ENCODE measurements at regions not wholly inside any gene's neighbourhood (a gene's known extent, or its start where the extent isn't known, plus 50 kb on each side); places are given as distances from the start of the nearest gene placed in this dataset.

DNA sequence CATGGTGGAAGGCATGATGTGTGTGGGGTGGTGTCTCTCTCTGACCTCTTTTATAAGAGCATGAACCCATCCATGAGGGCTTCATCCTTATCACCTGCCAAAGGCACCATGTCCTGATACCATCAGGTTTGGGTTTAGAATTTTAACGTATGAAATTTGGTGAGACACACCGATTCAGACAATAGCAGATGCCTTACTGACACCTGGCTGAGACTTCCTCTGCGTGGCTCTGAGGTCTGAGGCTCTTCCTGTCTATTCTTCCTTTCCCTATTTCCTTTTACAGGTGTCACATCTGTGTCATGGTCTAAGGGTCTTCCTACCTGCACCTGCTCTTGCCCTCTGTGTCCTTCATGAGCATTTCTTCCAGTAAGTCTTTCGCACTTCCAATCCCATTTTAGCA, 320.7 kb upstream of the CLNK start:
- no peak for DNase-seq
- Histone ChIP-seq H3K27me3 (ENCODE audit: control insufficient read depth, insufficient read depth, low read length) (no peaks in the 10 kb centered on the region; the same call in 1 of the 2 replicates), H3K36me3 (replicated peaks; ENCODE audit: control insufficient read depth, insufficient read depth, low read length) (no peaks in the 10 kb centered on the region), H3K4me3 (ENCODE audit: insufficient read depth, low read depth, low read length) (no peak overlapping the region)

DNA sequence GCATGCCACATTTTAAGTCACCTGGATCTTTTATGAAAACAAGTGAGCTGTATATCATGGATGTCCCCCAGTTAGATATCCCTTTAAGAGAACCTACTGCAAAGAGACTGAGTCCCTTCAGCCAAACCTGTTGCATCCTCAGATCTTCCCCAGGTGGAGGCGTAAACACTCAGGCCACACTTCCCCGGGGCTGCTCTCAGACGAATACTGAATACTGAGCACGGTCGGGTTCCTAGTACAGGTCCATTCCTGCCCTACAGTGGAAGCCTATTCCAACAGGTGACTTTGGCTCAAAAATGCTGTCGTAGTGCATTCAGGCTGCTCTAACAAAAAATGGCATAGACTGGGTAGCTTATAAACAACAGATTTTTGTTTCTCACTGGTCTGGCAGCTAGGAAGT, 320.2 kb upstream of the CLNK start:
- H3K36me3 ChIP-seq (replicated peaks; ENCODE audit: control insufficient read depth, insufficient read depth, low read length) = no peaks in the 10 kb centered on the region
- no peaks in the 10 kb centered on the region for H3K27me3 ChIP-seq (ENCODE audit: control insufficient read depth, insufficient read depth, low read length)
- no peak overlapping the region for H3K4me3 ChIP-seq (ENCODE audit: insufficient read depth, low read depth, low read length)
- DNase-seq = peak; percentile 20

DNA sequence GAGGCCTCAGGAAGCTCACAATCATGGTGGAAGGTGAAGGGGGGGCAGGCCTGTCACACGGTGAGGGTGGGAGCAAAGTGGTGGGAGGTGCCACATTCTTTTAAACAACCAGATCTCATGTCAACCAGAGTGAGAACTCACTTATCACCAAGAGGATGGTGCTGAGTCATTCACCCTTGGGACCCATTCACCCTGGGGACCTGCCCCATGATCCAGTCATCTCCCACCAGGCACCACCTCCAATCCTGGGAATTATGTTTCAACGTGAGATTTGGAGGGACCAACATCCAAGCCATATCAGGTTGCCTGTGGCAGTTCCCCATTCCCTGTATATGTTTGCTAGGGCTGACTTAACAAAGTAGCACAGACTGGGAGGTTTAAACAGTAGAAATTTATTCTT, 318.4 kb upstream of the CLNK start:
- H3K27me3 ChIP-seq (ENCODE audit: control insufficient read depth, insufficient read depth, low read length) = no peaks in the 10 kb centered on the region
- H3K36me3 ChIP-seq (replicated peaks; ENCODE audit: control insufficient read depth, insufficient read depth, low read length) = no peaks in the 10 kb centered on the region
- DNase-seq = no peak
- no peak overlapping the region for H3K4me3 ChIP-seq (ENCODE audit: insufficient read depth, low read depth, low read length)

DNA sequence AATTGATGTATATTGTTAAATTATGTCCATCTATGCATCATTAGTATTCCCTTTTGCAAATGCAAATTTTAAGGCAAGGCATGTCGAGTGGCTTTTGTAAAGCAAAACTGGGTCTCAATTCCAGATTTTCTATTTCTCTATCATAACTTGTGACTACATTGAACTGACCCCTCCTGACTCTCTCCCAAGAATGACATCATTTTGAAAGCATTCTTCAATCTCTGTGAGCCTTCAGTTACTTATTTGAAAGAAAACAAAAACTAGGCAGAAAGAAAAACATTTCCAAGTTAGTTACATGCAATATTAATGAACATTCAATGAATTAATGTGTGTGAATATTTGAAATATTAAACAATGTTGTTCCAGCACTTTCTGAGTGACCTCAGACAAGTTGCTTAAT, 314.3 kb upstream of the CLNK start:
- DNase-seq = no peak

DNA sequence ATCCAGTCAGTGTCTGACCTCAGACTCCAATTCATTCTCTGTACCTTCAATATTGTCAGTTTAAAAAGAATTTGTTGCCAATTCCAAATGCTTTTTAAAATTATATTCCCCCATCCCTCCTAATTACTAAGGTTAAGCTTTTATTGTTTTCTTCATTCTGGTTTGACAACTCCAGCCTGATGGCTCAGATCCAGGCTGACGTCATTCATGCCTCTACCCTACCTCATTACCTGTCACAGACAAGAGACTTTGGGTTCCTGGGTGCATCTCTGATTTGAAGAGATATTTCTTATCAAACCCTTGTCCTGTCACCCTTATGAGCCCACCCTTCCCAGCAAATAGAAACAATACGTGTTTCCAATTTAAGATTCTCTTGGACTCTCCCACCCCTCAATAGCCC, 300.2 kb upstream of the CLNK start:
- no peaks in the 10 kb centered on the region for H3K27me3 ChIP-seq (ENCODE audit: control insufficient read depth, insufficient read depth, low read length)
- H3K4me3 ChIP-seq (ENCODE audit: insufficient read depth, low read depth, low read length) = no peak overlapping the region
- DNase-seq = no peak
- no peaks in the 10 kb centered on the region for H3K36me3 ChIP-seq (replicated peaks; ENCODE audit: control insufficient read depth, insufficient read depth, low read length)

More for the DNA sequence above, 314.3 kb upstream of the CLNK start:
- Histone ChIP-seq H3K27me3 (ENCODE audit: control insufficient read depth, insufficient read depth, low read length) (no peaks in the 10 kb centered on the region), H3K36me3 (replicated peaks; ENCODE audit: control insufficient read depth, insufficient read depth, low read length) (no peaks in the 10 kb centered on the region), H3K4me3 (ENCODE audit: insufficient read depth, low read depth, low read length) (no peak overlapping the region)

DNA sequence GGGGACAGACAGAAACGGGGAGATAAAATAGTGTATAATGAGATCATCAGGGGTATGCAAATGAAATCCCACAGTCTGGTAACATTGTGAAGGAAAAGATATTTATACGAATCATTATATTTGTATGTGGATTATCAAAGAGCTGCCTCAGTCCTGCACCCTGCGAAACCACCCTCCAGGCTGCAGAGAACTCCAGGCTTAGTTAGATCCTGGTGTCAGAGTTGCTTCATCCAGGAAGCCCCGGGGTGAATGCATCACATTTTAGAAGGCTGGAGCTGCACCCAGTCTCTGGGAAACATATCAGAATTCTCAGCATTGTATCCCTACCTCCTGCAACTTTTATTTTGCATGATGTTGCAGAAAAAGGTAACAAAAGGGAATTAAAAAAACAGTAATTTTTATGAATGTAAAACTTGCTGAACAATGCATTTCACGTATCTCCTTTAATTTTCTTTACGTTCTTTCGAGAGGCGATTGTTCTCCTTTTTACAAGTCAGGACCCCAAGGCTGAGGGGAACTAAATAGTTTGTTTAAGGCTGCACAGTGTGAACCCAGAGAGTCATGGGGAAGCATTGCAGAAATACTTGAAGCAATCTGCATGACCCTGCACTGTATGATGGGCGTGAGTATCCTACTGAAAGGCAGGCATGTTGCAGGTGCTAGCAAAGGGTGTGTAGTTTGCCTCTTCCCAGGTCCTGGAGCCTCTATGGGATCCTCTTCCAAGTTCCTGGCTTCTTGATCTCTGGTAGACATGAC, 299.5 kb upstream of the CLNK start:
- DNase-seq = no peak
- H3K27me3 ChIP-seq (ENCODE audit: control insufficient read depth, insufficient read depth, low read length) = no peaks in the 10 kb centered on the region
- H3K36me3 ChIP-seq (replicated peaks; ENCODE audit: control insufficient read depth, insufficient read depth, low read length) = no peaks in the 10 kb centered on the region
- no peak overlapping the region for H3K4me3 ChIP-seq (ENCODE audit: insufficient read depth, low read depth, low read length)

DNA sequence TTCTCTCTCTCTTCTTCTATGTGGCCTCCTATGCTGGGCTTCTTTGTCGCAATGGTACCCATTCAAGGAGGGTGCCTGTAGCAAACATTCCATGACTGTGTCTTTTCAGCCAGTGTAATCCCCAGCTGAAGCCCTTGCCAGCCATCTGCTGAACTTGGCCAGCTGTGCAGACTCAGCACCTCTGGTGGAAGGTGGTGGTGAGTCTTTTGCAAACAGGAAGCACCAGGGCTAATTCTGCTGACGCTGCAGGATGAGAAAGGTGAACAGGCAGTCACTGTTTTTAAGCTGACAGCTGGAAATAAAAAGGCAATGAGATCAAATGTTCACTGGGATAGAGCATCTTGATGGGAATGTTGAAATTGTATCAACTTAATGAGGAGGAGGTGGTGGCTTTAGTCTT, 298.7 kb upstream of the CLNK start:
- H3K36me3 ChIP-seq (replicated peaks; ENCODE audit: control insufficient read depth, insufficient read depth, low read length) = no peaks in the 10 kb centered on the region
- no peak for DNase-seq
- H3K4me3 ChIP-seq (ENCODE audit: insufficient read depth, low read depth, low read length) = no peak overlapping the region
- H3K27me3 ChIP-seq (ENCODE audit: control insufficient read depth, insufficient read depth, low read length) = no peaks in the 10 kb centered on the region

DNA sequence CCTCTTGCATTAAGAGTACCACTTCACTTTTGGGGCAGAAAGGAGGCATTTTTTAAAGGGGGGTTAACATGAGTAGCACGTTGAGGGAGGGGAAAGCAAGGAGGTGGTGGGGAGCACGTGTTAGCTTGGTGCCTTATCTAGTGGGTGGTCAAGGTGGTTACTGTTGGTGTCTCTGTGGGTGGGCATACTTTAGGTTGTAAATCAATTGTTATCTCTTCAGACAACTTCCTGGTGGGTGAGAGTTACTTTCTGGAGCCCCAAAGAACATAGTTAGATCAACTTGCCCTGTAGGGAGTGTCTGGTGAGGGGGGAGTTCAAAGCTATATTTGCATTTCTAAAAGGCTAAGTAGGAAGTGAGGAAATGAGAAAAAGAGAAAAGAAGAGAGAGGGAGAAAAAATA, 297.7 kb upstream of the CLNK start:
- no peaks in the 10 kb centered on the region for H3K36me3 ChIP-seq (replicated peaks; ENCODE audit: control insufficient read depth, insufficient read depth, low read length)
- H3K27me3 ChIP-seq (ENCODE audit: control insufficient read depth, insufficient read depth, low read length) = no peaks in the 10 kb centered on the region
- peak; percentile 25 for DNase-seq
- no peak overlapping the region for H3K4me3 ChIP-seq (ENCODE audit: insufficient read depth, low read depth, low read length)

DNA sequence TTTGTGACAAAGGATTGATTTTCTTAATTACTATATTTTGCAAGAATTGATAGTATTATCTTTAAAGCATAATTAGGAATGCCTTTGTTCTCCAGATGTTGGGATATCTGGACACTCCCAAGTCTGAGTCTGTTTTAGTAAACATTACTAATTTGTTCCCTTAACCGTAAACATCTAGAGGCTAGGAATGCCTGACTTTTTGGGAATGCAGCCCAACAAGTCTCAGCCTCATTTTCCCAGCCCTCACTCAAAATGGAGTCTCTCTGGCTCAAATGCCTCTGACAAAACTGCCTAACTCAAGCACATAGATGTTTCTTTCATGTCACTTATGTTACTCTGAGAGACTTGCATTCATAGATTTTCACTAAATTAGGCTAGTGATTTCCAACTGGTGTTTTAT, 297.0 kb upstream of the CLNK start:
- no peak for DNase-seq
- Histone ChIP-seq H3K4me3 (ENCODE audit: insufficient read depth, low read depth, low read length) (no peak overlapping the region), H3K36me3 (replicated peaks; ENCODE audit: control insufficient read depth, insufficient read depth, low read length) (no peaks in the 10 kb centered on the region), H3K27me3 (ENCODE audit: control insufficient read depth, insufficient read depth, low read length) (no peaks in the 10 kb centered on the region)

DNA sequence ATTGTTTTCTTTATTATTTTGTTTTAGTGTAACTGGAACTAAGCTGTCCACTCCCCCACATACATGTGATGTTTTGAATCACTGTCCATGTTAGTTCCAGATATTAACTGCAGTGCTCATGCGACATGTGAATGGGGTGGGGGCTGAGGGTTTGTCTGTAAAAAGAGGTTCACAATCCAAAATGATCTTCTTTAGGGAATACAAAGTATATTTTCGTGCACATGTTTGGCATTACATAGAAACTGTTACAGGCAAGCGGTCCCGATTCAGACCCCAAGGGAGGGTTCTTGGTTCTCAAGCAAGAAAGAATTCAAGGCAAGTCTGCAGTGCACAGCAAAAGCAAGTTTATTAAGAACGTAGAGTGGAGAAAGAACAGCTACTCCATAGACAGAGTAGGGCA, 296.5 kb upstream of the CLNK start:
- Histone ChIP-seq H3K4me3 (ENCODE audit: insufficient read depth, low read depth, low read length) (no peak overlapping the region), H3K36me3 (replicated peaks; ENCODE audit: control insufficient read depth, insufficient read depth, low read length) (no peaks in the 10 kb centered on the region), H3K27me3 (ENCODE audit: control insufficient read depth, insufficient read depth, low read length) (no peaks in the 10 kb centered on the region)
- no peak for DNase-seq

DNA sequence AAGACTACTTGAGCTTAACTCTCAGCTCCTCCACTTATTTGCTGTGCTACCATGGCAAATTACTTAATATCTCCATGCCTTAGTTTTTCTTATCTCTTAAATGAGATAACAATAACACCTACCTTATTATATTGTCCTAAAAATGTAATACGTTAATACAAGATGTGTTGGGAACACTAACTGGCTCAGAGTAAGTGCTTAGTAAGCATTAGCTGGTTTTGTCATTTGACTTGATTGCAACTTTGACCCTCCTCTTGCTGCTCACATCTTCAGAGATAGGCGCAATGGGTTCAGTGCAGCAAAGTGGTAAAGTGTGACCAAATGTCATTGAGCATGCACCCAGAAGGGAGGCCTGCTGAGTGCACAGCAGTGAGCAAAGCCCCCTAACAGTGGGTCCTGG, 294.5 kb upstream of the CLNK start:
- Histone ChIP-seq H3K27me3 (ENCODE audit: control insufficient read depth, insufficient read depth, low read length) (no peaks in the 10 kb centered on the region), H3K36me3 (replicated peaks; ENCODE audit: control insufficient read depth, insufficient read depth, low read length) (no peaks in the 10 kb centered on the region)
- DNase-seq = no peak

DNA sequence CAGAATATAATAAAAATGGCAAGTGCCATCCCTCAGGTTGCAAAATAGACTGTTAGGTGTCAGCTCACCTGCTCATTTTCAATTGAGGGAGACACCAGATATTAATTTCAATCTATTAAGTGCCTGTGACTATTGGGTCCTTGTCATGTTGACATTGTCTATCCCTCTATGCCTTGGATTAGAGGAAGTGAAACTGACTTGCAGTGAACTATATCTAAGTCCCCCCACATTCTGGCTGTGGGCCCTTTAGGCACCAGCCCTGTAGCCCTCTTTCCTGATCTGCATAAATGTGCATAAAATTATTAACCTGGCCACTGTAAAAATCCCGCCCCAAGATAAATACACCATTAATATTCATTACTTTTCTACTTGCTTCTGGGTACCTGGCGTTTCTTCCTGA, 293.0 kb upstream of the CLNK start:
- no peak for DNase-seq

More for the DNA sequence above, 294.5 kb upstream of the CLNK start:
- H3K4me3 ChIP-seq (ENCODE audit: insufficient read depth, low read depth, low read length) = no peak overlapping the region

DNA sequence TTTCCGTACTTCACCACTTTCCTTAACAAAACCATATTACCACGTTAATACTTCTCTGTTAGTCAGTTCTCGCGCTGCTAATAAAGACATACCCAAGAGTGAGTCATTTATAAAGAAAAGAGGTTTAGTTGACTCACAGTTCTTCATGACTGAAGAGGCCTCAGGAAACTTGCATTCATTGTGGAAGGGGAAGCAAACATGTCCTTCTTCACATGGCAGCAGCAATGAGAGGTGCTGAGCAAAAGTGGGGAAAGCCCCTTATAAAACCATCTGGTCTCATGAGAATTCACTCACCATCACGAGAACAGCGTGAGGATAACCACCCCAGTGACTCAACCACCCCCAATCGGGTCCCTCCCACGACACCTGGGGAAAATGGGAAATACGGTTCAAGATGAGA, 289.8 kb upstream of the CLNK start:
- H3K27me3 ChIP-seq (ENCODE audit: control insufficient read depth, insufficient read depth, low read length) = no peaks in the 10 kb centered on the region
- no peaks in the 10 kb centered on the region for H3K36me3 ChIP-seq (replicated peaks; ENCODE audit: control insufficient read depth, insufficient read depth, low read length)
- no peak for DNase-seq
- H3K4me3 ChIP-seq (ENCODE audit: insufficient read depth, low read depth, low read length) = no peak overlapping the region

More for the DNA sequence above, 293.0 kb upstream of the CLNK start:
- H3K4me3 ChIP-seq (ENCODE audit: insufficient read depth, low read depth, low read length) = no peak overlapping the region
- H3K36me3 ChIP-seq (replicated peaks; ENCODE audit: control insufficient read depth, insufficient read depth, low read length) = no peaks in the 10 kb centered on the region
- H3K27me3 ChIP-seq (ENCODE audit: control insufficient read depth, insufficient read depth, low read length) = no peaks in the 10 kb centered on the region

DNA sequence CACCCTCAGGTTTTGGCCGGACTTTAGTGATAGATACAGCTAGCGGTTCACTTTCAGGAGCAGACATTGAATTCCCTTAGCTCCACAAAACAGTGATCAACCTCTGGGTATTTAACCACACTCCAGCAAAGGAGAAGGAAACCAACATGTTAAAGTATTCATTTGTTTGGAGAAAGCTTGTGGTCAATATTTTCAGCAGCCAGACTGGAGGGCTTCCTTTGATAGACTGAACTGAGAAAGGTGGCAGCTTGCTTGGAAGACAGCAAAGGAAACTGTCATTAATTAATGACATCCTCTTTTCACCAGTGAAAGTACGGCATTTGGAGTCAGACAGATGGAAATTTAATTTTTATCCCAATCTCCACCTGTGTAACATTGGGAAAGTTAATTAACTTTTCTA, 289.1 kb upstream of the CLNK start:
- Histone ChIP-seq H3K36me3 (replicated peaks; ENCODE audit: control insufficient read depth, insufficient read depth, low read length) (no peaks in the 10 kb centered on the region), H3K4me3 (ENCODE audit: insufficient read depth, low read depth, low read length) (no peak overlapping the region), H3K27me3 (ENCODE audit: control insufficient read depth, insufficient read depth, low read length) (no peaks in the 10 kb centered on the region)
- no peak for DNase-seq

DNA sequence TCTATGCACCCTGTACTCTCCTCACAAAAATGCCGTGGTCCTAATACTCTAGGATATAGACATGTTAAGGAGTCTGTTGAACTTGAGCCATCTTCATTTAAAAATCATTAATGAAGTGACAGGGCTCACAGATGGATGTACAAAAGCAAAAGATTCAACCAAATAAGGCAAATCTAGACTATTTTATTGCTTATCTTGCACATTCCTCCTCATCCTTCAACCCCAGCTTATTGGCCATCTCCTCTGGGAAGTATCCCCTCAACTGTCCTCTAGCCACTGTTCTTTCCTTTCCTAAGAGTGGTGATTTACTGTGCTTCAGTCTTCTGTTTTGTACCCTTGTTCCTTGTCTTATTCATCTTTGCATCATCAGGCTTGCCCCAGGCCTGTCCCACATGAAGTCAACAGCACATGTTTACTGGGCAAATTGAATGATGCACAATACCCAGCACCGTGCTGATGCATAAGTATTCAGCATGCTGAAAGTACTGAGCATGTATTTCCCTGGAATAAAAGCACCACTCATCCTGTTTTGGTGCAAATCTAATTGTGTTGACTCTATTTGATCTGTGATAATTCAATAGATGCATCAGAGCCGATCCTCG, 287.3 kb upstream of the CLNK start:
- Histone ChIP-seq H3K27me3 (ENCODE audit: control insufficient read depth, insufficient read depth, low read length) (no peaks in the 10 kb centered on the region), H3K36me3 (replicated peaks; ENCODE audit: control insufficient read depth, insufficient read depth, low read length) (no peaks in the 10 kb centered on the region), H3K4me3 (ENCODE audit: insufficient read depth, low read depth, low read length) (no peak overlapping the region)
- DNase-seq = no peak
